ENCODE measurements at regions not wholly inside any gene's neighbourhood (a gene's known extent, or its start where the extent isn't known, plus 50 kb on each side); places are given as distances from the start of the nearest gene placed in this dataset.

DNA sequence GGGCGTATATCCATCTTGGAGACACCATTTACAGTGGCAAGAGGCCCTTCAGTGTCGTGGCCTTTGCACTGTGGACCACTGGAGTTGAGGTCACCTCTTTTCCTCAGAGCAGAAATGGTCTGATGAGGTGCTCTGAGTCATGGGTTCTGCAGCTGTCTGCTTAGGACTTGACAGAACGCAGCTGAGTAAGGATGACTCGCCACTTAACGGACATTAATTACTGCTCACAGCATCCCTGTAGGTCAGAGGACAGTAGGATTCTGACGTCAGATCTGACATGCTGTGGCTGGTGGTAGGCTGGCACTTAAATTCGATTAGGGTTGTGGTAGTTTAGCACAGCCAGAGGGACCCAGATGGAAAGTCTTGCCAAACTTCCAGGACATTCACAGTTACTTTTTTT, 479.4 kb downstream of the DMAC1 start:
- TF ChIP-seq, protein P1, sequence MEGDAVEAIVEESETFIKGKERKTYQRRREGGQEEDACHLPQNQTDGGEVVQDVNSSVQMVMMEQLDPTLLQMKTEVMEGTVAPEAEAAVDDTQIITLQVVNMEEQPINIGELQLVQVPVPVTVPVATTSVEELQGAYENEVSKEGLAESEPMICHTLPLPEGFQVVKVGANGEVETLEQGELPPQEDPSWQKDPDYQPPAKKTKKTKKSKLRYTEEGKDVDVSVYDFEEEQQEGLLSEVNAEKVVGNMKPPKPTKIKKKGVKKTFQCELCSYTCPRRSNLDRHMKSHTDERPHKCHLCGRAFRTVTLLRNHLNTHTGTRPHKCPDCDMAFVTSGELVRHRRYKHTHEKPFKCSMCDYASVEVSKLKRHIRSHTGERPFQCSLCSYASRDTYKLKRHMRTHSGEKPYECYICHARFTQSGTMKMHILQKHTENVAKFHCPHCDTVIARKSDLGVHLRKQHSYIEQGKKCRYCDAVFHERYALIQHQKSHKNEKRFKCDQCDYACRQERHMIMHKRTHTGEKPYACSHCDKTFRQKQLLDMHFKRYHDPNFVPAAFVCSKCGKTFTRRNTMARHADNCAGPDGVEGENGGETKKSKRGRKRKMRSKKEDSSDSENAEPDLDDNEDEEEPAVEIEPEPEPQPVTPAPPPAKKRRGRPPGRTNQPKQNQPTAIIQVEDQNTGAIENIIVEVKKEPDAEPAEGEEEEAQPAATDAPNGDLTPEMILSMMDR (conservative IDR thresholded peaks at IDR 0.05 in 1 of 2, IDR thresholded peaks at IDR 0.05 in 1 of 2; ENCODE audit: low read depth in 1 of 2, low read length in 2 of 2): no peak
- no peak for TF ChIP-seq EZH2 (IDR thresholded peaks at IDR 0.05; ENCODE audit: low read length, missing control alignments)

Measured in fibroblast of lung (primary cell).